ENCODE measurements at regions not wholly inside any gene's neighbourhood (a gene's known extent, or its start where the extent isn't known, plus 50 kb on each side); places are given as distances from the start of the nearest gene placed in this dataset.

DNA sequence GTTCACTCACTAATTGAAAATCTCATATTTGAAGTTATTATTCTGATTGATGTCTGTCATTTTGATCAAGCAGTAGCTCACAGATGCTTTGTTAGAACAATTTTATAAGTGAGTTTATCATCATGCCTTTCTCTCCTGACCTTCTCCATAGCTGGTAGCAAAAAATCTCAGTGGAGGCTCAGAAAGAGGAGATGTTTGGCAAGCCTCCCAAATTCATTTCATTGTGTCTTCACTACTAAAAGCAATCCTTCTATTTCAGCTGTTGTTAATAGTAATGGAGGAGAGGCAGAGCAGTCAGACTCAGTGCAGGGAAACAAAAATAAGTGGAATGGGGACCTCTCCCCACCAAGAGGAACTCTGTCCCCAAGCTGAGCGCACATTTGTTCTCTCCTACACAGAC lies 2127.8 kb upstream of the CELF4 start:
- TF ChIP-seq POLR2A (IDR thresholded peaks at IDR 0.05) = no peak
- TF ChIP-seq, protein P1, sequence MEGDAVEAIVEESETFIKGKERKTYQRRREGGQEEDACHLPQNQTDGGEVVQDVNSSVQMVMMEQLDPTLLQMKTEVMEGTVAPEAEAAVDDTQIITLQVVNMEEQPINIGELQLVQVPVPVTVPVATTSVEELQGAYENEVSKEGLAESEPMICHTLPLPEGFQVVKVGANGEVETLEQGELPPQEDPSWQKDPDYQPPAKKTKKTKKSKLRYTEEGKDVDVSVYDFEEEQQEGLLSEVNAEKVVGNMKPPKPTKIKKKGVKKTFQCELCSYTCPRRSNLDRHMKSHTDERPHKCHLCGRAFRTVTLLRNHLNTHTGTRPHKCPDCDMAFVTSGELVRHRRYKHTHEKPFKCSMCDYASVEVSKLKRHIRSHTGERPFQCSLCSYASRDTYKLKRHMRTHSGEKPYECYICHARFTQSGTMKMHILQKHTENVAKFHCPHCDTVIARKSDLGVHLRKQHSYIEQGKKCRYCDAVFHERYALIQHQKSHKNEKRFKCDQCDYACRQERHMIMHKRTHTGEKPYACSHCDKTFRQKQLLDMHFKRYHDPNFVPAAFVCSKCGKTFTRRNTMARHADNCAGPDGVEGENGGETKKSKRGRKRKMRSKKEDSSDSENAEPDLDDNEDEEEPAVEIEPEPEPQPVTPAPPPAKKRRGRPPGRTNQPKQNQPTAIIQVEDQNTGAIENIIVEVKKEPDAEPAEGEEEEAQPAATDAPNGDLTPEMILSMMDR (IDR thresholded peaks at IDR 0.05) = no peak
- no peak overlapping the region for H3K27ac ChIP-seq

DNA sequence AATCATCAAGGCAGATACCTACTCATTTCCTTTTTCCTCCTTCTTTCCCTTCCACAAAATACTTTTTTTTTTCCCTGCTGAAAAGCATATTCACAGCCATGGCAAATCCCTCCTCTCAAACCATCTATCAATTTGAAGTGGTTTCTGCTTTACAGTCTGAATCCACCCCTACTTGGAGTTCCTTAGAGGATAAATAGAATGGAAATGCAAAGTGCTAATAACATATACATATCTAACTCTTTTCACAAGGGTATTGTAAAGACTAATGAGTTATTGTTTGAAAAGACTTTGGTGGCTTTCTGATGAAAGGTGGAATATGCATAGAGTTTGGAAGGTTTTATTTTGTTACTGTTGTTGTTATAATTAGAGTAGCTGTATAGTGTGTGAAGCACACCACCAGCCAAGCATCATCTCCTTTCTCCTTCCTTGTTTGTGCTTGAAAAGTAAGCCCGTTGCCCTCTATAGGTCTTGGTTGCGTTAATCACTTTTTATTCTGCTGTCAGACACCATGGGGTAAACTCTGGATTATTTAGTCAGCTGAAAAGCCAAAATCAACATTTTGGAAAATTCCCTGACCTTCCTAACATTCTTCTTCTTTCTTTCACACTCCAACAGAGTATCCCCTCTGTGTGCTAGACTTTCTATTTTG lies 2126.9 kb upstream of the CELF4 start:
- TF ChIP-seq, protein P1 (IDR thresholded peaks at IDR 0.05) = no peak
- no peak for TF ChIP-seq POLR2A (IDR thresholded peaks at IDR 0.05)
- H3K27me3 ChIP-seq = no peaks in the 10 kb centered on the region
- no peaks in the 10 kb centered on the region for H3K36me3 ChIP-seq (ENCODE audit: low read depth, missing control alignments)
- WGBS, 2 donors = 68 to 71% methylated on average over 2 of the region's 2 CpGs
- no peak for DNase-seq
- no peaks in the 10 kb centered on the region for H3K4me1 ChIP-seq
- no peak overlapping the region for H3K27ac ChIP-seq
- intact Hi-C loops (cut with DNase I; ENCODE audit: low total_unique reads) = no loop called here
- H3K9me3 ChIP-seq = no peaks in the 10 kb centered on the region
- H3K4me3 ChIP-seq = no peak overlapping the region

More for the DNA sequence above, 2127.8 kb upstream of the CELF4 start:
- no peaks in the 10 kb centered on the region for H3K9me3 ChIP-seq
- no peaks in the 10 kb centered on the region for H3K36me3 ChIP-seq (ENCODE audit: low read depth, missing control alignments)
- H3K27me3 ChIP-seq = no peaks in the 10 kb centered on the region
- no peak overlapping the region for H3K4me3 ChIP-seq
- DNase-seq = no peak
- whole genome bisulfite sequencing, 2 donors = 92 to 93% methylated on average over 1 of the region's 1 CpG
- no peaks in the 10 kb centered on the region for H3K4me1 ChIP-seq
- intact Hi-C loops (cut with DNase I; ENCODE audit: low total_unique reads) = no loop called here

DNA sequence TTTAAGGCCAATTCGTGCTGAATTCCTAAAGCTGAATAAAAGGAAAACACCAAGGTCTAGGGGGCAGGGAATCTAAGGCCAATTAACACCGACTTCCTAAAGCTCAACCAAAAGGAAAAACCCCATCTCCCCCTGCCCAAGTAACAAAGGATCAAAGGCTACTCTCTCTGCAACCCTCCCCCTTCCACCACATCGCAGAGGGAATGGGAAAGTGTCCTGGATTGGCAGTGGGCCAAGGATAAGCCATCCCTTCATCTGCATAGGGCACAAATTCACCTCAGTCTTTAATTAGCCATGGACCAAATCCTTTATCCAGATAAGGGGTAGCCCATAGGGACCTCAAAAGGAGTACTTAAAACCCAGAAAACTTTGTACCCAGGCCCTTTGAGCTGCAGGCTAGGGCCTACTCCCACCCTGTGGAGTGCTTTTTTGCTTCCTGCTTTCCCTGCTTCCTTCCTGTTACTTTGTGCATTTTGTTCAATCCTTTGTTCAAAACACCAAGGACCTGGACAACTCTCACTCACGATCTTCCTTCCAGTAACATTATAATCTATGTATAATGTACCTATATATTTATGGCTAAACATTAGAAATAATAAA lies 2119.8 kb upstream of the CELF4 start:
- Histone ChIP-seq H3K27ac (no peak overlapping the region), H3K36me3 (ENCODE audit: low read depth, missing control alignments) (no peaks in the 10 kb centered on the region), H3K4me1 (no peaks in the 10 kb centered on the region), H3K9me3 (no peaks in the 10 kb centered on the region), H3K4me3 (no peak overlapping the region), H3K27me3 (no peaks in the 10 kb centered on the region)
- intact Hi-C loops (cut with DNase I; ENCODE audit: low total_unique reads) = no loop called here
- DNase-seq = no peak
- WGBS, 2 donors = 49 to 59% methylated on average over 4 of the region's 4 CpGs
- TF ChIP-seq, protein P1 (IDR thresholded peaks at IDR 0.05) = no peak
- no peak for TF ChIP-seq POLR2A (IDR thresholded peaks at IDR 0.05)

GRCh38 chr18:39681061-39681460 lies 2115.5 kb upstream of the CELF4 start:
- no peak for TF ChIP-seq POLR2A (IDR thresholded peaks at IDR 0.05)
- TF ChIP-seq, protein P1 (IDR thresholded peaks at IDR 0.05) = no peak
- Histone ChIP-seq H3K27me3 (no peaks in the 10 kb centered on the region), H3K27ac (no peak overlapping the region), H3K4me3 (no peak overlapping the region), H3K4me1 (no peaks in the 10 kb centered on the region), H3K36me3 (ENCODE audit: low read depth, missing control alignments) (no peaks in the 10 kb centered on the region), H3K9me3 (no peaks in the 10 kb centered on the region)
- 69 to 80% methylated on average over 4 of the region's 4 CpGs for WGBS, 2 donors
- intact Hi-C loops (cut with DNase I; ENCODE audit: low total_unique reads) = no loop called here
- DNase-seq = no peak

DNA sequence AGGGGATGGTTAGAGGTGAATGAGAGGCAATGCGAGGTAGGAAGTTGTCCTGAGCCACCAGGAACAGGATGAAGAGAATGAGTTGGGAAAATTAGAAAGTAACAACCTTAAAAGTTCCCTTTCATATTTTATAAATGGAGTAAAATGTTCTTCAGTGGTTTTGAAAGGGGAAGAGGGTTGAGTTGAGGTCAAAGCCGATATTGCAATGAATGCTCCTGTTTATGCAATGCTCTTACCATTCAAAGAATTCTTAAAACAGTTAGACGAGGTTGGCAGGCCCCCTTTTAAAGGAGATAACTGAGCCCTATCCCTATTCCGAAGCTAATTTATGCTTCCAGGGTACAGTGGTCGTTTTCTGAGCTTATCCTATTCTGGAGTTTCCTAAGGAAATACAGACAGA lies 2110.3 kb upstream of the CELF4 start:
- Histone ChIP-seq H3K4me1 (no peaks in the 10 kb centered on the region), H3K9me3 (no peaks in the 10 kb centered on the region), H3K27ac (no peak overlapping the region), H3K4me3 (no peak overlapping the region), H3K27me3 (no peaks in the 10 kb centered on the region), H3K36me3 (ENCODE audit: low read depth, missing control alignments) (no peaks in the 10 kb centered on the region)
- WGBS, 2 donors = 77 to 82% methylated on average over 5 of the region's 5 CpGs
- no peak for DNase-seq
- intact Hi-C loops (cut with DNase I; ENCODE audit: low total_unique reads) = no loop called here
- TF ChIP-seq, protein P1 (IDR thresholded peaks at IDR 0.05) = no peak
- no peak for TF ChIP-seq POLR2A (IDR thresholded peaks at IDR 0.05)

All from testis (tissue), 2 donors.